K562 (cell line): ENCODE measurements at regions not wholly inside any gene's neighbourhood (a gene's known extent, or its start where the extent isn't known, plus 50 kb on each side); places are given as distances from the start of the nearest gene placed in this dataset.

Experiments used
- ATAC-seq: fragments of 200-7000 bp; cut with Tn5 transposase; 3 replicates; pipeline ENCODE4 v1.9.1; 2020; ENCODE audit warnings: moderate library complexity
- BruUV-seq: library from RNA; stranded (reverse); fragments of 400-500 nt; replicated peaks from 2 replicates; lab custom pipeline; 2021; lab: Mats Ljungman, UMichigan
- CTCF ChIA-PET: fragments of 300-600 bp; formaldehyde crosslinking; extraction: SDS; loops from one replicate; lab custom pipeline; 2021; ENCODE audit warnings: low intra/inter-chr PET ratio; lab: Yijun Ruan, JAX
- POLR2A ChIA-PET: fragments of 300-600, 350-650 bp; sonication (Branson Sonifier 250); formaldehyde crosslinking; extraction: SDS; loops from one replicate; lab custom pipeline; 2021; ENCODE audit warnings: antibody characterized with exemption, inconsistent platforms; lab: Yijun Ruan, JAX
- DNase-seq, 4 experiments: peaks; one replicate each; pipeline versions ENCODE4 v3.0.0 to v3.0.0-alpha.2; 2011 to 2018; ENCODE audit warnings: low spot score in 3 of 4, mixed read lengths in 3 of 4; ENCODE audit errors: extremely low read depth in 1 of 4
- FAIRE-seq: peaks from 2 replicates; lab custom pipeline; 2011; peaks lifted over from hg19 to GRCh38; lab: Jason Lieb, UNC
- H2AFZ ChIP-seq: 2 replicates; pipeline ENCODE4 v1.6.0; 2011; ENCODE audit warnings: low read depth, low read length, control low read depth, inconsistent platforms
- H3K27ac ChIP-seq: fragments of 200-600 bp; 3 replicates; pipeline ENCODE4 v1.8.0; 2011; ENCODE audit warnings: low read depth, mild to moderate bottlenecking, control low read depth, inconsistent platforms, low read length, moderate library complexity, mixed read lengths; ENCODE audit errors: extremely low read depth
- H3K27me3 ChIP-seq, 2 experiments: fragments of 300-600 bp in 1 of 2; 2 replicates in 1 of 2; 3 replicates in 1 of 2; pipeline versions ENCODE4 v1.6.0 to v1.8.0; 2011; ENCODE audit warnings: inconsistent platforms in 2 of 2, low read length in 2 of 2, mild to moderate bottlenecking in 1 of 2, mixed read lengths in 1 of 2, moderate library complexity in 1 of 2; ENCODE audit not compliant: control insufficient read depth in 2 of 2, insufficient read depth in 2 of 2
- H3K36me3 ChIP-seq: fragments of 300-600 bp; 3 replicates; pipeline ENCODE4 v1.8.0; 2011; ENCODE audit warnings: mild to moderate bottlenecking, low read length, inconsistent platforms; ENCODE audit not compliant: control insufficient read depth, insufficient read depth
- H3K4me1 ChIP-seq, 2 experiments: fragments of 200-600 bp in 1 of 2; replicated peaks in 1 of 2; 2 replicates in 1 of 2; 3 replicates in 1 of 2; pipeline versions ENCODE4 v1.5.1 to v1.8.0; 2011; ENCODE audit warnings: inconsistent platforms in 2 of 2, low read length in 2 of 2, mild to moderate bottlenecking in 1 of 2, mixed read lengths in 1 of 2, moderate library complexity in 1 of 2; ENCODE audit not compliant: control insufficient read depth in 2 of 2, insufficient read depth in 2 of 2
- H3K4me2 ChIP-seq: 2 replicates; pipeline ENCODE4 v1.6.1; 2011; ENCODE audit warnings: low read length, control low read depth, inconsistent platforms, mixed read lengths; ENCODE audit not compliant: insufficient read depth
- H3K4me3 ChIP-seq: fragments of 200-600 bp; sonication (generic), shearing (Covaris generic); 2 replicates; pipeline ENCODE4 v1.5.1; 2016; ENCODE audit warnings: control low read depth, inconsistent platforms
- H3K79me2 ChIP-seq: fragments of 200-600 bp; 3 replicates; pipeline ENCODE4 v1.8.0; 2011; ENCODE audit warnings: low read length, inconsistent platforms; ENCODE audit not compliant: control insufficient read depth, insufficient read depth
- H3K9ac ChIP-seq, 2 experiments: 2 replicates each; pipeline versions ENCODE4 v1.6.0 to v1.6.1; 2011; ENCODE audit warnings: low read depth in 2 of 2, low read length in 2 of 2, control low read depth in 1 of 2, inconsistent platforms in 1 of 2, mild to moderate bottlenecking in 1 of 2, mixed read lengths in 1 of 2; ENCODE audit not compliant: insufficient read depth in 1 of 2
- H3K9me1 ChIP-seq: one replicate; pipeline ENCODE4 v1.6.0; 2011; ENCODE audit warnings: inconsistent platforms, mild to moderate bottlenecking, low read length, moderate library complexity; ENCODE audit not compliant: control insufficient read depth, insufficient read depth
- H3K9me3 ChIP-seq: replicated peaks from 2 replicates; pipeline ENCODE4 v1.5.1; 2011; ENCODE audit warnings: low read depth, low read length, inconsistent platforms; ENCODE audit not compliant: control insufficient read depth, insufficient read depth
- H4K20me1 ChIP-seq: replicated peaks from 2 replicates; pipeline ENCODE4 v1.6.1; 2011; ENCODE audit warnings: low read length, inconsistent platforms, mixed read lengths; ENCODE audit not compliant: control insufficient read depth, insufficient read depth
- CBX8 ChIP-seq: fragments of 200-600 bp; sonication (generic); IDR thresholded peaks from 2 replicates; pipeline ENCODE4 v1.6.1; 2012; ENCODE audit warnings: borderline replicate concordance, mixed run types, low read depth, mild to moderate bottlenecking, moderate library complexity, mixed read lengths, low read length, control low read depth, inconsistent platforms; ENCODE audit not compliant: poor library complexity, severe bottlenecking; ENCODE audit errors: extremely low read depth
- CTBP1 ChIP-seq: fragments of 450-650 bp; IDR thresholded peaks from 2 replicates; pipeline ENCODE4 v1.6.1; 2016; ENCODE audit warnings: borderline replicate concordance
- E2F3 ChIP-seq: fragments of 250-450 bp; sonication (Bioruptor Pico); IDR thresholded peaks from 2 replicates; pipeline ENCODE4 v1.4.0; 2020; ENCODE audit warnings: mild to moderate bottlenecking
- FOXJ2 ChIP-seq: fragments of 200-800 bp; sonication (Bioruptor generic); IDR thresholded peaks from 2 replicates; pipeline ENCODE4 v1.6.1; 2016; ENCODE audit warnings: missing genetic modification characterization, missing compliant biosample characterization
- FOXP4 ChIP-seq: sonication (generic); formaldehyde crosslinking; IDR thresholded peaks from 2 replicates; pipeline ENCODE4 v1.8.0; 2022; ENCODE audit warnings: mild to moderate bottlenecking, missing genetic modification reagents, borderline replicate concordance
- FUS ChIP-seq: fragments of 200-400 bp; formaldehyde crosslinking; optimal IDR thresholded peaks from 2 replicates; pipeline ENCODE3; 2017; ENCODE audit warnings: low read depth, low read length
- HDAC6 ChIP-seq: IDR thresholded peaks from 2 replicates; pipeline ENCODE4 v1.6.1; 2012; ENCODE audit warnings: low read depth, mild to moderate bottlenecking, control low read depth, inconsistent platforms, low read length, moderate library complexity
- JUND ChIP-seq, 2 experiments: IDR thresholded peaks; 2 replicates in 1 of 2; 3 replicates in 1 of 2; pipeline ENCODE4 v1.6.1; 2011; ENCODE audit warnings: borderline replicate concordance in 2 of 2, low read depth in 2 of 2, low read length in 2 of 2, improper control_type of control experiment in 1 of 2, missing biosample characterization in 1 of 2, missing genetic modification characterization in 1 of 2, missing genetic modification reagents in 1 of 2
- KDM1A ChIP-seq, 2 experiments: fragments of 450-650 bp; IDR thresholded peaks; 2 replicates each; pipeline ENCODE4 v1.6.1; 2016; ENCODE audit warnings: mild to moderate bottlenecking in 2 of 2
- KDM4B ChIP-seq, 2 experiments: fragments of 450-650 bp in 1 of 2; sonication (generic) in 1 of 2; IDR thresholded peaks; 2 replicates each; pipeline ENCODE4 v1.6.1; 2016 to 2017; ENCODE audit warnings: borderline replicate concordance in 2 of 2, antibody characterized with exemption in 1 of 2, low read depth in 1 of 2, mild to moderate bottlenecking in 1 of 2
- NR2C2 ChIP-seq, 2 experiments: fragments of 200-800 bp in 1 of 2; sonication (Bioruptor generic) in 1 of 2; sonication (generic) in 1 of 2; formaldehyde crosslinking in 1 of 2; IDR thresholded peaks; 2 replicates each; pipeline versions ENCODE4 v1.6.1 to v1.8.0; 2016 to 2022; ENCODE audit warnings: mild to moderate bottlenecking in 1 of 2, missing compliant biosample characterization in 1 of 2, missing genetic modification characterization in 1 of 2, missing genetic modification reagents in 1 of 2
- SRSF9 ChIP-seq: fragments of 200-400 bp; formaldehyde crosslinking; IDR thresholded peaks from 2 replicates; pipeline ENCODE4 v1.6.1; 2017; ENCODE audit warnings: low read depth, low read length, borderline replicate concordance
- STAG1 ChIP-seq: sonication (generic); formaldehyde crosslinking; IDR thresholded peaks from 2 replicates; pipeline ENCODE4 v1.5.0; 2020; ENCODE audit warnings: missing genetic modification reagents, borderline replicate concordance
- TAF15 ChIP-seq: fragments of 200-400 bp; formaldehyde crosslinking; IDR thresholded peaks from 2 replicates; pipeline ENCODE4 v1.6.1; 2017; ENCODE audit warnings: mild to moderate bottlenecking, low read depth, low read length, moderate library complexity
- XRCC3 ChIP-seq: fragments of 450-650 bp; IDR thresholded peaks from 2 replicates; pipeline ENCODE4 v1.6.1; 2017; ENCODE audit warnings: mild to moderate bottlenecking, moderate library complexity
- ZKSCAN3 ChIP-seq: fragments of 250-450 bp; sonication (Bioruptor Pico); IDR thresholded peaks from 2 replicates; pipeline ENCODE4 v1.4.0; 2020
- ZNF239 ChIP-seq: fragments of 250-450 bp; sonication (Bioruptor Pico); IDR thresholded peaks from 2 replicates; pipeline ENCODE4 v1.4.0; 2020; ENCODE audit warnings: mild to moderate bottlenecking
- whole genome bisulfite sequencing: fragments of 100-300 bp; shearing (Covaris generic); methylation state at CpG from one replicate; pipeline ENCODE4 v1.1.6; 2016; ENCODE audit warnings: low coverage, mixed read lengths; ENCODE audit not compliant: insufficient coverage; ENCODE audit errors: missing lambda C conversion rate; 5-methylcytosine and 5-hydroxymethylcytosine counted together
- in situ Hi-C: fragments of 300-500 bp; cut with MboI; formaldehyde crosslinking; loops from 4 replicates; pipeline ENCODE4 v1.15.0; 2018; ENCODE audit warnings: inconsistent platforms, mixed read lengths
- intact Hi-C: fragments of 100-400 bp; cut with micrococcal nuclease; formaldehyde crosslinking; loops from 2 replicates; pipeline ENCODE4 v1.14.2; 2022
- TF ChIP-seq, protein P1 (sequence below): fragments of 450-650 bp; IDR thresholded peaks from 2 replicates; pipeline ENCODE4 v1.6.1; 2016

- FAIRE-seq = no peak
- TF ChIP-seq CBX8 = no peak
- no peak for TF ChIP-seq ZKSCAN3 (CRISPR knock-in tag)
- no peak for TF ChIP-seq HDAC6
- TF ChIP-seq TAF15 = no peak
- TF ChIP-seq FOXP4 = no peak
- TF ChIP-seq, protein P1, sequence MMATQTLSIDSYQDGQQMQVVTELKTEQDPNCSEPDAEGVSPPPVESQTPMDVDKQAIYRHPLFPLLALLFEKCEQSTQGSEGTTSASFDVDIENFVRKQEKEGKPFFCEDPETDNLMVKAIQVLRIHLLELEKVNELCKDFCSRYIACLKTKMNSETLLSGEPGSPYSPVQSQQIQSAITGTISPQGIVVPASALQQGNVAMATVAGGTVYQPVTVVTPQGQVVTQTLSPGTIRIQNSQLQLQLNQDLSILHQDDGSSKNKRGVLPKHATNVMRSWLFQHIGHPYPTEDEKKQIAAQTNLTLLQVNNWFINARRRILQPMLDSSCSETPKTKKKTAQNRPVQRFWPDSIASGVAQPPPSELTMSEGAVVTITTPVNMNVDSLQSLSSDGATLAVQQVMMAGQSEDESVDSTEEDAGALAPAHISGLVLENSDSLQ = peak; percentile 47; the same call in 1 of the 2 replicates
- no peak for TF ChIP-seq STAG1 (CRISPR knock-in tag)
- TF ChIP-seq SRSF9 = no peak
- TF ChIP-seq ZNF239 (CRISPR knock-in tag) = 0 out of 2 replicates have a peak, but pooled peaks have one; percentile 18
- TF ChIP-seq NR2C2 (CRISPR knock-in tag; IDR thresholded peaks at IDR 0.05) = no peak
- TF ChIP-seq NR2C2 (tag; IDR thresholded peaks at IDR 0.05) = peak; percentile 42; the same call in 1 of the 2 replicates
- TF ChIP-seq CTBP1 = peak; percentile 25; the same call in 1 of the 2 replicates
- no peak for TF ChIP-seq E2F3 (CRISPR knock-in tag)
- no peak for TF ChIP-seq KDM1A (IDR thresholded peaks at IDR 0.05)
- TF ChIP-seq FOXJ2 (tag) = no peak
- TF ChIP-seq FUS = no peak
- TF ChIP-seq KDM4B (IDR thresholded peaks at IDR 0.05; ENCODE audit: borderline replicate concordance in 2 of 2, low read depth in 1 of 2) = no peak
- no peak for TF ChIP-seq XRCC3
- TF ChIP-seq JUND (IDR thresholded peaks at IDR 0.05; ENCODE audit: borderline replicate concordance, low read depth, low read length) = peak; percentile 59
- peak; percentile 12; the same call in 1 of the 3 replicates for TF ChIP-seq JUND (tag; IDR thresholded peaks at IDR 0.05; ENCODE audit: borderline replicate concordance, low read depth, low read length)
Measured at GRCh38 chrX:134737721-134738369, 59.2 kb downstream of the PABIR2 start.

More at GRCh38 chrX:134737721-134738369, 59.2 kb downstream of the PABIR2 start:
- 11% methylated on average over 11 of the region's 12 CpGs for WGBS
- H4K20me1 ChIP-seq = no peaks in the 10 kb centered on the region
- peak; percentile 78 for ATAC-seq
- no peaks in the 10 kb centered on the region for H3K9me1 ChIP-seq
- peaks cover 0 to 17% of the 10 kb centered on the region in 2 experiments; a peak in 4 of 5 replicates for H3K4me1 ChIP-seq
- no peaks in the 10 kb centered on the region for H3K9me3 ChIP-seq
- intact Hi-C loops = loop anchor here (10.0 kb wide), 1 partner anchor 167 kb away; no protein-coding TSS in a partner anchor
- no peak overlapping the region for H3K27ac ChIP-seq
- no peaks in the 10 kb centered on the region for H3K79me2 ChIP-seq
- ChIA-PET CTCF (no interaction called here), POLR2A (interaction anchor here (1.0 to 1.2 kb wide), 2 partner anchors 12 to 26 kb away, joined by 3 to 4 read pairs; no protein-coding TSS in a partner anchor)
- peak in 2 of 4 experiments; percentile 12 to 27 for DNase-seq
- no peaks in the 10 kb centered on the region; a peak in 1 of 5 replicates for H3K27me3 ChIP-seq
- no TSS peak for BruUV-seq
- no peak overlapping the region for H3K4me3 ChIP-seq
- peak overlapping the region; percentile 22; the same call in 1 of the 2 replicates for H2AFZ ChIP-seq
- peak overlapping the region; percentile 30 for H3K4me2 ChIP-seq
- H3K9ac ChIP-seq = no peak overlapping the region
- H3K36me3 ChIP-seq = no peaks in the 10 kb centered on the region
- in situ Hi-C loops = no loop called here
